ENCODE measurements at regions not wholly inside any gene's neighbourhood (a gene's known extent, or its start where the extent isn't known, plus 50 kb on each side); places are given as distances from the start of the nearest gene placed in this dataset.

- TF ChIP-seq CTCF (IDR thresholded peaks at IDR 0.05) (no peak), ZFX (IDR thresholded peaks at IDR 0.05; ENCODE audit: borderline replicate concordance) (no peak)
Observed at GRCh38 chr1:194731025-194731424, 1544.6 kb upstream of the B3GALT2 start.

Measured in 22Rv1 (cell line).